Lung (tissue), 11 donors: ENCODE measurements at regions not wholly inside any gene's neighbourhood (a gene's known extent, or its start where the extent isn't known, plus 50 kb on each side); places are given as distances from the start of the nearest gene placed in this dataset.

Experiments used
- ATAC-seq: fragments of 200-7000 bp; cut with Tn5 transposase; one replicate; pipeline ENCODE4 v1.9.1; 2020; ENCODE audit warnings: moderate number of reproducible peaks; ENCODE audit not compliant: insufficient read depth, low FRiP score
- DNase-seq, 3 donors: peaks; one replicate each; pipeline ENCODE4 v3.0.0-alpha.2; 2013 to 2017
- H3K27ac ChIP-seq, 2 donors: one replicate each; pipeline ENCODE4 v1.5.1; 2013; ENCODE audit warnings: mild to moderate bottlenecking in 2 of 2, moderate library complexity in 2 of 2, control low read depth in 1 of 2, inconsistent platforms in 1 of 2, low read depth in 1 of 2, low read length in 1 of 2
- H3K27me3 ChIP-seq, 3 donors: one replicate each; pipeline ENCODE4 v1.5.1; 2013; ENCODE audit warnings: low read length in 2 of 3; ENCODE audit not compliant: control insufficient read depth in 3 of 3, insufficient read depth in 3 of 3
- H3K36me3 ChIP-seq, 4 donors: one replicate each; pipeline ENCODE4 v1.5.1; 2013; ENCODE audit warnings: low read length in 4 of 4, mild to moderate bottlenecking in 1 of 4, moderate library complexity in 1 of 4; ENCODE audit not compliant: control insufficient read depth in 4 of 4, insufficient read depth in 4 of 4
- H3K4me1 ChIP-seq, 5 donors: one replicate each; pipeline ENCODE4 v1.5.1; 2013; ENCODE audit warnings: low read length in 5 of 5, mild to moderate bottlenecking in 2 of 5, moderate library complexity in 1 of 5; ENCODE audit not compliant: control insufficient read depth in 5 of 5, insufficient read depth in 5 of 5
- H3K4me3 ChIP-seq: one replicate; pipeline ENCODE4 v1.5.1; 2013; ENCODE audit warnings: mild to moderate bottlenecking, control low read depth, moderate library complexity
- H3K9ac ChIP-seq, 2 donors: one replicate each; pipeline ENCODE4 v1.5.1; 2013; ENCODE audit warnings: low read length in 2 of 2, control low read depth in 1 of 2; ENCODE audit not compliant: insufficient read depth in 1 of 2
- H3K9me3 ChIP-seq, 4 donors: one replicate each; pipeline ENCODE4 v1.5.1; 2013; ENCODE audit warnings: low read length in 3 of 4, mild to moderate bottlenecking in 1 of 4, moderate library complexity in 1 of 4; ENCODE audit not compliant: control insufficient read depth in 4 of 4, insufficient read depth in 3 of 4
- CTCF ChIP-seq: IDR thresholded peaks from 2 replicates; pipeline ENCODE4 v1.5.1; 2012; ENCODE audit warnings: mild to moderate bottlenecking; ENCODE audit errors: control extremely low read depth, extremely low read depth
- WGBS, 2 donors: extraction: QIAGEN DNeasy Blood & Tissue Kit; methylation state at CpG; one replicate each; pipeline ENCODE4 v1.1.7; 2013; 5-methylcytosine and 5-hydroxymethylcytosine counted together
- donor health status: control.
- donor health status: control.
- donor health status: Bipolar disorder and iron deficiency.
- donor health status: healthy.
- donor health status: DM: yes; HTN: yes; CAD: no.

- no peak for TF ChIP-seq CTCF
- ATAC-seq (no peak), DNase-seq (no peak)
- H3K9ac ChIP-seq = no peak overlapping the region
- H3K27me3 ChIP-seq = no peaks in the 10 kb centered on the region
- no peaks in the 10 kb centered on the region for H3K9me3 ChIP-seq
- H3K27ac ChIP-seq = no peak overlapping the region
- no peak overlapping the region for H3K4me3 ChIP-seq
- no peaks in the 10 kb centered on the region for H3K36me3 ChIP-seq
- no peaks in the 10 kb centered on the region for H3K4me1 ChIP-seq
- 47 to 79% methylated on average over 1 of the region's 1 CpG for WGBS, 2 donors
Measured at GRCh38 chr10:88028654-88029053, 165.2 kb downstream of the PTEN start.

- no peak overlapping the region for H3K4me3 ChIP-seq
- no peak overlapping the region for H3K9ac ChIP-seq
- no peaks in the 10 kb centered on the region for H3K27me3 ChIP-seq
- no peak overlapping the region for H3K27ac ChIP-seq
- ATAC-seq = no peak
- TF ChIP-seq CTCF = no peak
- no peaks in the 10 kb centered on the region for H3K9me3 ChIP-seq
- WGBS, 2 donors = 60 to 68% methylated on average over 1 of the region's 1 CpG
- DNase-seq = no peak
- H3K36me3 ChIP-seq = no peaks in the 10 kb centered on the region
- H3K4me1 ChIP-seq = peaks cover 0 to 3% (median 0%) of the 10 kb centered on the region in 5 donors
Measured at GRCh38 chr10:88032566-88032965, 169.1 kb downstream of the PTEN start.

DNA sequence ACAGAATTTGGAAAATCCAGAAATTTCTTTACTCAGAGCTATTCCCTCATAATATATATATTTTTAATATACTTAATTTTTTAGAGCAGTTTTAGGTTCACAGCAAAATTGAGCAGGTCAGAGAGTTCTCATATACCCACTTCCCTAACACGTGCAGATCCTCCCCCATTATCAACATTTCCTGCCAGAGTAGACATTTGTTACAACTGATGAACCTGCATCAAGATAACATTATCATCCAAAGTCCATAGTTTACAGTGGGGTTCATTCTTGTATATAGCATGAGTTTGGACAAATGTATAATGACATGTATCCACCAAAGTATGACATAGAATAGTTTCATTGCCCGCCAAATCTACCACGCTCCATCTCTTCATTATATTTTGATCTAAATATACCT, 170.0 kb downstream of the PTEN start:
- Histone ChIP-seq H3K36me3 (no peaks in the 10 kb centered on the region), H3K27me3 (no peaks in the 10 kb centered on the region), H3K9ac (no peak overlapping the region), H3K4me3 (no peak overlapping the region), H3K4me1 (peaks cover 0 to 8% (median 0%) of the 10 kb centered on the region in 5 donors), H3K27ac (no peak overlapping the region), H3K9me3 (no peaks in the 10 kb centered on the region)
- DNase-seq (no peak), ATAC-seq (no peak)
- TF ChIP-seq CTCF = no peak
- WGBS, 2 donors = 81 to 82% methylated on average over 3 of the region's 3 CpGs

DNA sequence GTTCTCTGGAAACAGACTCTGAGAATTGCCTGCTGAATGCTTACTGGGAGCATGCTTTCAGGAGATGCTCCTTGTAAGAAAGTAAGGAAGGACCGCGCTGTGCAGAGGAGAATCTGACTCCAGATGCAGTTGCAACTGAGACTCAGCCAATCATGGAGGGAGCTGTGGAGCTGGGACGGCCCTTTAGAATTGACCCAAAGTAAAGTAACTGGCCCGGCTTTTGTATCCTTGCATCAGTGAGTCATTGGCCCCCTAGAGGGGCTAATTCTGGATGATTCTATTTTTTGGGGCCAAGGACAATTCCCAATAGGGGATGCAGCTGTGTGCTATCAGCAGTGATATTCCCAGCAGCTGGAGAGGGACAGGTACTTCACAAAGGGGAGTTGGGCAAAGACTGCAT, 170.4 kb downstream of the PTEN start:
- no peak for TF ChIP-seq CTCF
- 97 to 99% methylated on average over 4 of the region's 4 CpGs for WGBS, 2 donors
- no peak for ATAC-seq

More for the DNA sequence above, 170.4 kb downstream of the PTEN start:
- Histone ChIP-seq H3K4me3 (no peak overlapping the region), H3K4me1 (peaks cover 0 to 8% (median 0%) of the 10 kb centered on the region in 5 donors), H3K27me3 (no peaks in the 10 kb centered on the region), H3K36me3 (no peaks in the 10 kb centered on the region), H3K9ac (no peak overlapping the region), H3K27ac (no peak overlapping the region), H3K9me3 (no peaks in the 10 kb centered on the region)
- no peak for DNase-seq
